H54 (cell line): ENCODE measurements at regions not wholly inside any gene's neighbourhood (a gene's known extent, or its start where the extent isn't known, plus 50 kb on each side); places are given as distances from the start of the nearest gene placed in this dataset.

Source experiments
- DNase-seq: peaks from one replicate; pipeline ENCODE4 v3.0.0; 2011; ENCODE audit warnings: low spot score, mixed read lengths; ENCODE audit not compliant: insufficient read length
- FAIRE-seq: peaks from 3 replicates; lab custom pipeline; 2011; peaks lifted over from hg19 to GRCh38; lab: Jason Lieb, UNC
- POLR2A ChIP-seq: IDR thresholded peaks from 2 replicates; pipeline ENCODE4 v1.6.1; 2011; ENCODE audit warnings: low read depth, mild to moderate bottlenecking, low read length

DNA sequence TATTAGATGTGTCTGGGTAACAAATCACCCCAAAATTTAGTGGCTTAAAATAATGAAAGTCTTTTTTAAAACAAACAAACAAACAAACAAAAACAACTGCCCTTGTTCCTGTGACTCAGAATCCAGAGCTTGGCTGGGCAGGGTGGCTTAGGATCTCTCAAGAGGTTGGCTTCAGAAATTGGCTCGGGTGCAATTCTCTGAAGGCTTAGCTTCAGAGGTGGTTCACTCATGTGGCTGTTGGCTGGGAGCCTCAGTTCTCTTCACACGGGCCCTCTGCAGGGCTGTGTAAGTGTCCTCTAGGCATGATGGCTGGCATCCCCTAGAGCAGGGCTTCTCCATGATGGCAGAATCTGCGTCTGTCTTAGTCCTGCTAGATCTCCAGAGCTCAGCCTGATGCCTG is 179.9 kb upstream of the BCOR start:
- DNase-seq (no peak), FAIRE-seq (no peak)
- no peak for TF ChIP-seq POLR2A

DNA sequence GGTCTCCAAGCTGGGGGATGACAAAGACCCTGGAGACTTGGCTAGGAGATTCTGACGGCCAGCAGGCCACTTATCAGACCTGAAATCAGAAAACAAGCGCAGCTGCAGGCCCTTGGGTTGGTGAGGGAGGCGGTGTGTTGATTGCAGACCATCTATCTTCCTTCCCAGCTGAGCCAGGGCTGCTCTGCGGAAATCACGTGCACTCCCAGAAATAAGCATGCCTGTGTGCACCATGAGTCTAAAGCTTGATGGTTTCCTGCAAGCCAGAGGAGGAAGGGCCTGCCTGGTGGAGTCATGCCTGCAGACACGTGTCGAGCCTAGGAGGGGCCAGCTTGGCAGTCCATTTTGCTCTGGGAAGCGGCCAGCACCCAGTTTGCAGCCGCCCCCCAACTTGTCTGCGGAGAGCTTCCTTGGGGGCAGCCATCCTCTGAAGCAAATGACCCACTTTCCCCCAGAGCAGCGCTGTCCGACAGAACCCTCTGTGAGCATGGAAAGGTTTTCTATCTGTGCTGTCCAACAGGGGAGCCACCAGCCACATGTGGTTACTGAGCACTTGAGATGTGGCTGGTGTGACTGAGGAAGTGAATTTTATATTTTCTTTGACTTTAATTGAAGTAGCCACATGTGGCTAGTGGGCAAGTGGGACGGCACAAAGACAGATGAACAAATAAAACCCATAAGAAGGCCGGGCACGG is 175.7 kb upstream of the BCOR start:
- DNase-seq (no peak), FAIRE-seq (no peak)
- no peak for TF ChIP-seq POLR2A

- TF ChIP-seq POLR2A = no peak
- FAIRE-seq = no peak
- no peak for DNase-seq
Measured at GRCh38 chrX:40272776-40273175, 175.0 kb upstream of the BCOR start.

GRCh38 chrX:40272141-40272540 is 174.4 kb upstream of the BCOR start:
- no peak for DNase-seq
- no peak for TF ChIP-seq POLR2A
- FAIRE-seq = no peak

- FAIRE-seq (no peak), DNase-seq (no peak)
- TF ChIP-seq POLR2A = no peak
Measured at GRCh38 chrX:40268188-40268520, 170.4 kb upstream of the BCOR start.

GRCh38 chrX:40267334-40268187 is 169.8 kb upstream of the BCOR start:
- DNase-seq = no peak
- TF ChIP-seq POLR2A = no peak
- no peak for FAIRE-seq

GRCh38 chrX:40266490-40267333 is 169.0 kb upstream of the BCOR start:
- no peak for TF ChIP-seq POLR2A
- FAIRE-seq (no peak), DNase-seq (peak; percentile 30)

DNA sequence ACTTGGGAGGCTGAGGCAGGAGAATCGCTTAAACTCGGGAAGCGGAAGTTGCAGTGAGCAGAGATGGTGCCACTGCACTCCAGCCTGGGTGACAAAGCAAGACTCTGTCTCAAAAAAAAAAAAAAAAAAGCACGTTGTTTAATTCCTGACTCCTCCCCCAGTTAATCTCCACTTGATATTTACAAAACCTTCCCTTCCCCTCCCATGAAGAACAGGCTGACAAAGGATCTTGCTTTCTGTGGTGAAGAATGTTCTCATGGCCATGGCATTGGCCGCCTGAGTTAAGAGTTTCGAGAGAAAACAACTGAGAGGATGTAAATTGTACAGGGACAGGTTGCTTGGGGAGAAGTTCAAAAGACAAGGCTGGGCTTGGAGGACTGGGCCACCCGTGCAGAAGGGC is 168.2 kb upstream of the BCOR start:
- TF ChIP-seq POLR2A = no peak
- FAIRE-seq (no peak), DNase-seq (no peak)

DNA sequence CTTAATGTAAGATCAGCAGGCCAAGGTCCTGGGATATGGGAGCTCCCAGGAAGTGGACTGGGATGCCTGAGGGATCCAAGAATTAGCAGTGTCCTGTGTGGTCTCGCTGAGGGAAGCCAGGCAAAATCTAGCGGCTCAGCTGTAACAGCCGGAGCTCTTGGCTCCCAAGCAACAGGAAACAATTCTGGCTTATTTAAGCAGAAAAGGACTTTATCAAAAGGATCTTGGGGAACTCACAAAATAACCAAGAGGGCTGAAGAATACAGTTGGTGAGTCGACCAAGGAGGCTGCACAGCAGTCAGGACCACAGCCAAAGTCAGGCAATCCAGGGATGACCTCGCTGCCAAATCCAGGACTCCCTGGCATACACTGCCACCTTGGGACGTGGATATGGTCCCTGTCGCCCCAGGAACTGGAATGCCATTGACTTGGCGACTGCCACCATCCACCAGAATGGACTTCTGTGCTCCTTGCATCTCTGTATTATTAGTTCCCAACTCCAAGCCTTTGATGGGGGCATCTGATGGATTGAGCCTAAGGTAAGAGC is 165.3 kb upstream of the BCOR start:
- TF ChIP-seq POLR2A = no peak
- FAIRE-seq = no peak
- peak; percentile 12 for DNase-seq

- FAIRE-seq = no peak
- TF ChIP-seq POLR2A = no peak
- peak; percentile 30 for DNase-seq
Measured at GRCh38 chrX:40262157-40263013, 164.6 kb upstream of the BCOR start.

- no peak for TF ChIP-seq POLR2A
- FAIRE-seq (no peak), DNase-seq (no peak)
Measured at GRCh38 chrX:40261833-40262156, 164.0 kb upstream of the BCOR start.

DNA sequence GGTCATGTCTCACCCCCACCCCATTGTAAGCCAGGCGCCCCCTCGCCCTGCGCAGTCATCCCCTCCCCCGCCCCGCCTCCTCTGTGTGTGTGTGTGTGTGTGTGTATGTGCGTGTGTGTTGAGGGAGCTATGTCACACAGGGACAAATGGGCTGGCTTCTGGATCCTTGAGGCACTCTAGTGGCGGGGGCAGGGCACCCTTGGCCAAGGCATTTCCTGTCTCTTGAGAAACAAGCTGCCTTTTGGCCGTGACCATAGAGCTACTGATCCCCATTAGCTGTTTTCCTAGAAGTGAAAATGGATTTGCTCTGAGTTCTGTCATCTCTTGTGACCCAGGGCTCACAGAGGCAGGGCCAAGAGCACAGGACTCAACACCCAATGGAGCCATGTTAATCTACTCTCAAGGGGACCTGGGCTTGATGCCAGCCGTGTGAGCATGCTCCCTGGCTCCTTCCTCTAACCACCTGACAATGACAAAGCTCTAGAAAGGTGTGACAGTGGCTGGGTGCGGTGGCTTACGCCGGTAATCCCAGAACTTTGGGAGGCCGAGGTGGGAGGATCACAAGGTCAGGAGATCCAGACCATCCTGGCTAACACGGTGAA is 162.5 kb upstream of the BCOR start:
- FAIRE-seq (no peak), DNase-seq (no peak)
- TF ChIP-seq POLR2A = no peak

DNA sequence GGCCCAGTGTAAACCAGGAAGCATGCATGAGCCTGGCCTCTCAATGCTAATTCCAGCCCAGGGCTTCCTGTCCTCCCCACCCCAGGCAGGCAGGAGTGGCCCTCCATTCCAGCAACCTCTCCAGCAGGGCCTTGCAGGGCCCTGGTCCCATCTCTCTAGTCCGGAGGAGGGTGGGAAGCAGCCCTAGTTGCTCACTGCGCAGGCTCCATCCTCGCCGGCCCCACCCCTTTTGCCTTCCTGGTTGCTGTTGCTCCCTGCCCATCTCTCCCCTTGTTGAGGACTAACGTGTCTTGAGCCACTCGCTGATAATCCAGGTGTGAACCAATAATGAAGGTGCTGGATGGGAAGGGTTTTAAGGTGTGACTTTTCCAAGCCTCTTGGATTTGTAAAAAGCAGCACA is 161.2 kb upstream of the BCOR start:
- no peak for TF ChIP-seq POLR2A
- DNase-seq (no peak), FAIRE-seq (no peak)
